HCT116 (cell line): ENCODE measurements at regions not wholly inside any gene's neighbourhood (a gene's known extent, or its start where the extent isn't known, plus 50 kb on each side); places are given as distances from the start of the nearest gene placed in this dataset.

Experiments used
- CEBPB ChIP-seq: IDR thresholded peaks from 2 replicates; pipeline ENCODE4 v1.6.1; 2012; ENCODE audit warnings: low read depth
- CTCF ChIP-seq, 3 experiments: fragments of 200-600 bp in 1 of 3; sonication (generic) in 1 of 3; IDR thresholded peaks in 2 of 3; conservative IDR thresholded peaks in 1 of 3; 2 replicates each; pipeline ENCODE4 v1.5.1; 2012 to 2017; ENCODE audit warnings: low read depth in 2 of 3, low read length in 2 of 3, antibody characterized with exemption in 1 of 3, borderline replicate concordance in 1 of 3, control low read depth in 1 of 3, mild to moderate bottlenecking in 1 of 3, mixed read lengths in 1 of 3, mixed run types in 1 of 3, moderate library complexity in 1 of 3; ENCODE audit not compliant: insufficient read depth in 1 of 3
- EZH2 ChIP-seq: fragments of 200-600 bp; sonication (generic); IDR thresholded peaks from 2 replicates; pipeline ENCODE4 v1.6.1; 2017; ENCODE audit warnings: antibody characterized with exemption, mixed run types
- EZH2phosphoT487 ChIP-seq: fragments of 200-600 bp; IDR thresholded peaks from 2 replicates; pipeline ENCODE4 v1.6.1; 2018; ENCODE audit warnings: antibody characterized with exemption, borderline replicate concordance
- FOSL1 ChIP-seq: IDR thresholded peaks from 2 replicates; pipeline ENCODE4 v1.6.1; 2012; ENCODE audit warnings: low read depth
- JUND ChIP-seq: IDR thresholded peaks from 2 replicates; pipeline ENCODE4 v1.6.1; 2012
- SP1 ChIP-seq: IDR thresholded peaks from 2 replicates; pipeline ENCODE4 v1.6.1; 2012; ENCODE audit warnings: low read depth
- ZFX ChIP-seq: fragments of 450-650 bp; IDR thresholded peaks from 2 replicates; pipeline ENCODE4 v1.6.1; 2017
- TF ChIP-seq, protein P1 (sequence below): IDR thresholded peaks from 2 replicates; pipeline ENCODE4 v1.6.1; 2012

DNA sequence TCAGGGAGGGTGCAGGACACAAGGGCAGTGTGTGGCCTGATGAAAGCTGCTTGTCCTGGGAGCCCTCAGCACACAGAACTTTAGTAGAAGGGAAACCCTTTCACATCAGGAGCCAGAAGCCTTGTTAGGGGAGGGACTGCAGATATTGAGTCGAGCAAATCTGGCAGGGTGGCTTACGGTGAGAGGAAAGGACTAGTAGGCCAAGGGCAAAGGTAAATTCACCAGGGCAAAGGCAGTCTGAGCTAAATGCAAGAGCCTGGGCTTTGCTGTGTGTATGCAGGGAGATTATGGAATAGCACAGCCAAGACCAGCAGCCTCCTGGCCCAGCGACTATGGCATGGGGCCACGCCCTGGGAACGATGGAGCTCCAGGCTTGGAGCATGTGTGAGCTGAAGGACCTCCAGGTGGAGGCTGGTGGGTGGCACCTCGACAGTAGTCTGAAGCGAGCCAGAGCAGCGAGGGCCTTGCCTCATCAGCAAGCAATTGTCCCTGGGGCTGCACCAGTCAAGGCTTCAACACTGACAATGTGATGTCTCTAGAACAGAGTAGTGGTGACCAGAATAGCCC lies 76.1 kb downstream of the CCR1 start:
- TF ChIP-seq, protein P1, sequence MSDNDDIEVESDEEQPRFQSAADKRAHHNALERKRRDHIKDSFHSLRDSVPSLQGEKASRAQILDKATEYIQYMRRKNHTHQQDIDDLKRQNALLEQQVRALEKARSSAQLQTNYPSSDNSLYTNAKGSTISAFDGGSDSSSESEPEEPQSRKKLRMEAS: no peak
- no peak for TF ChIP-seq JUND
- TF ChIP-seq SP1: no peak
- TF ChIP-seq CTCF (IDR thresholded peaks at IDR 0.05 in 2 of 3, conservative IDR thresholded peaks at IDR 0.05 in 1 of 3; ENCODE audit: borderline replicate concordance in 1 of 3, insufficient read depth in 1 of 3, low read depth in 2 of 3, low read length in 2 of 3): no peak
- no peak for TF ChIP-seq EZH2
- no peak for TF ChIP-seq EZH2phosphoT487
- TF ChIP-seq CEBPB: no peak
- no peak for TF ChIP-seq FOSL1
- TF ChIP-seq ZFX: no peak
